Activated CD8-positive, alpha-beta T cell treated with anti-CD3 and anti-CD28 coated beads for 36 hours (primary cell): ENCODE measurements at regions not wholly inside any gene's neighbourhood (a gene's known extent, or its start where the extent isn't known, plus 50 kb on each side); places are given as distances from the start of the nearest gene placed in this dataset.

ENCODE experiments used
- ATAC-seq: fragments of 200-7000 bp; cut with Tn5 transposase; one replicate; pipeline ENCODE4 v1.10.0; 2021; ENCODE audit warnings: mild to moderate bottlenecking, moderate library complexity
- CTCF ChIA-PET: fragments of 350-600 bp; sonication (Branson Sonifier 250); formaldehyde crosslinking; loops from one replicate; lab custom pipeline; 2021; ENCODE audit warnings: antibody characterized with exemption; lab: Charles Lee
- POLR2A ChIA-PET: fragments of 350-600 bp; sonication (Branson Sonifier 250); formaldehyde crosslinking; loops from one replicate; lab custom pipeline; 2021; ENCODE audit warnings: antibody characterized with exemption; lab: Charles Lee
- DNase-seq: peaks from one replicate; pipeline ENCODE4 v3.0.0-alpha.2; 2020
- H3K27ac Mint-ChIP-seq: one replicate; pipeline ENCODE4 v1.8.0; 2021; ENCODE audit warnings: mild to moderate bottlenecking, mixed read lengths
- H3K27me3 Mint-ChIP-seq: one replicate; pipeline ENCODE4 v1.8.0; 2021; ENCODE audit warnings: mixed read lengths
- H3K36me3 Mint-ChIP-seq: one replicate; pipeline ENCODE4 v1.8.0; 2021; ENCODE audit warnings: low read depth, mixed read lengths
- H3K4me1 Mint-ChIP-seq: one replicate; pipeline ENCODE4 v1.8.0; 2021; ENCODE audit warnings: low read depth, mixed read lengths
- H3K4me3 Mint-ChIP-seq: one replicate; pipeline ENCODE4 v1.8.0; 2021; ENCODE audit warnings: mild to moderate bottlenecking, moderate library complexity, mixed read lengths
- H3K9me3 Mint-ChIP-seq: one replicate; pipeline ENCODE4 v1.8.0; 2021; ENCODE audit warnings: mixed read lengths
- intact Hi-C: fragments of 100-400 bp; cut with micrococcal nuclease; formaldehyde crosslinking; loops from one replicate; pipeline ENCODE4 v1.10.0; 2022
- TF ChIP-seq, protein P1 (sequence below): fragments of 200-600 bp; IDR thresholded peaks from one replicate; pipeline ENCODE4 v1.8.0; 2022; ENCODE audit warnings: antibody characterized with exemption, mild to moderate bottlenecking

DNA sequence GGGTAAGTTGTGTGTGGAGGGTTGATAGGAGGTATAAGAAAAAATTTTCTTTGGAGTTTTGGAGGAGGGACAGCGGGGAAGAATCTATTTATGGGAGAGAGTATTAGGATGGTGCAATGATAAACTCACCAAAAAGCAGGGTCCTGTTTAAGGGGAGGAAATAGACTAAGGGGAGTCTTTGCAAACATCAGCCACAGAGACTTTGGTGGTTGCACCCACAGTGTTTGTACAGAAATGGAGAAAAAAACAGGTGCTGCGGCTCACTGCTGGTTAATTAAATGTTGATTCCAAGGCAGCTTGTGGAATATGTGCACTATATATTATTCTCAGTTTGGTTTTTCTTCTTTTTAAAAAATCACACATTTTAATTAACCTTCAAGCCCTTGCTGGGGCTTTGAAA, 182.1 kb downstream of the NECTIN3 start:
- TF ChIP-seq, protein P1, sequence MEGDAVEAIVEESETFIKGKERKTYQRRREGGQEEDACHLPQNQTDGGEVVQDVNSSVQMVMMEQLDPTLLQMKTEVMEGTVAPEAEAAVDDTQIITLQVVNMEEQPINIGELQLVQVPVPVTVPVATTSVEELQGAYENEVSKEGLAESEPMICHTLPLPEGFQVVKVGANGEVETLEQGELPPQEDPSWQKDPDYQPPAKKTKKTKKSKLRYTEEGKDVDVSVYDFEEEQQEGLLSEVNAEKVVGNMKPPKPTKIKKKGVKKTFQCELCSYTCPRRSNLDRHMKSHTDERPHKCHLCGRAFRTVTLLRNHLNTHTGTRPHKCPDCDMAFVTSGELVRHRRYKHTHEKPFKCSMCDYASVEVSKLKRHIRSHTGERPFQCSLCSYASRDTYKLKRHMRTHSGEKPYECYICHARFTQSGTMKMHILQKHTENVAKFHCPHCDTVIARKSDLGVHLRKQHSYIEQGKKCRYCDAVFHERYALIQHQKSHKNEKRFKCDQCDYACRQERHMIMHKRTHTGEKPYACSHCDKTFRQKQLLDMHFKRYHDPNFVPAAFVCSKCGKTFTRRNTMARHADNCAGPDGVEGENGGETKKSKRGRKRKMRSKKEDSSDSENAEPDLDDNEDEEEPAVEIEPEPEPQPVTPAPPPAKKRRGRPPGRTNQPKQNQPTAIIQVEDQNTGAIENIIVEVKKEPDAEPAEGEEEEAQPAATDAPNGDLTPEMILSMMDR, result no peak
- H3K27me3 Mint-ChIP-seq, result peaks cover 2% of the 10 kb centered on the region
- peak; percentile 11 for DNase-seq
- H3K4me1 Mint-ChIP-seq, result peaks cover 22% of the 10 kb centered on the region
- ATAC-seq, result no peak
- H3K36me3 Mint-ChIP-seq, result no peaks in the 10 kb centered on the region
- ChIA-PET POLR2A (no interaction called here), CTCF (no interaction called here)
- H3K4me3 Mint-ChIP-seq, result no peak overlapping the region
- no peak overlapping the region for H3K27ac Mint-ChIP-seq
- no peaks in the 10 kb centered on the region for H3K9me3 Mint-ChIP-seq
- intact Hi-C loops, result loop anchor here (5.0 kb wide), 1 partner anchor 74 kb away; no protein-coding TSS in a partner anchor

DNA sequence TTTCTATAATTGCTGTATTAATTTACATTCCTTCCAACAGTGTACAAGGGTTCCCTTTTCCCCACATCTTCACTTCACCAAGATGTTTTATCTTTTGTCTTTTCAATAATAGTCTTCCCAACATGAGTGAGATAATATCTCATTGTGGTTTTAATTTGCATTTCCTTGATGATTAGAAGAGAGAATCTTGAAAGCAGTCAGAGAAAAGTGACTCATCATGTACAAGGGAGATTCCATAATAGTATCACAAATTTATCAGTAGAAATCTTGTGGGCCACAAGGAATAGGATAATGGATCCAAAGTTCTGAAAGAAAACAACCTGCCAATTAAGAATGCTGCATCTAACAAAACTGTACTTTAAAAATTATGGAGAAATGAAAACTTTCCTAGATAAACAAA, 189.3 kb downstream of the NECTIN3 start:
- Mint-ChIP-seq H3K27ac (no peak overlapping the region), H3K9me3 (peaks cover 4% of the 10 kb centered on the region), H3K27me3 (peaks cover 2% of the 10 kb centered on the region), H3K36me3 (peaks cover 2% of the 10 kb centered on the region), H3K4me3 (no peak overlapping the region), H3K4me1 (peaks cover 14% of the 10 kb centered on the region)
- ChIA-PET POLR2A (no interaction called here), CTCF (interaction anchor here (0.7 kb wide), 1 partner anchor 21 kb away, joined by 4 read pairs; no protein-coding TSS in a partner anchor)
- ATAC-seq (peak; percentile 60), DNase-seq (no peak)
- intact Hi-C loops, result no loop called here
- TF ChIP-seq, protein P1, result no peak

DNA sequence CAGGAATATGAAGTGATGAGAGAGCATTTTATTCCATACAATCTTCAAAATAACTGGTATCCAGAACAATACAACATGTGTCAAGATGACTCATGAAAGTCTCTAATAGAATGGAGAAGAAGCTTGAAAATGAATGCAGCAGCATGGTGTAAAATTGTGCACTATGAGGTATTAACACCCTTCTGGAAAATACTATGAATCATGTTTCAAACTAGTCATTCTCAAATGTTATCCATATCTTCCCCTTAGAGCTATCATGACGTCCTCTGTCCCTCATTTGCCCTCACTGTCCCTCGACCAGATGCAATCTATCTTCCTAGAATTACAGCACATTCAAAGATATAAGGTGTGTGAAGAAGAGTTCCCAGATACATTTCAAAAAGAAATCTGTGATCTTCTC, 198.2 kb downstream of the NECTIN3 start:
- no peaks in the 10 kb centered on the region for H3K27me3 Mint-ChIP-seq
- peaks cover 3% of the 10 kb centered on the region for H3K9me3 Mint-ChIP-seq
- intact Hi-C loops, result no loop called here
- no peaks in the 10 kb centered on the region for H3K36me3 Mint-ChIP-seq
- ATAC-seq, result peak; percentile 55
- peaks cover 6% of the 10 kb centered on the region for H3K4me1 Mint-ChIP-seq
- no peak overlapping the region for H3K27ac Mint-ChIP-seq
- CTCF ChIA-PET, result interaction anchor here (0.8 kb wide), 1 partner anchor 17 kb away, joined by 3 read pairs; no protein-coding TSS in a partner anchor
- POLR2A ChIA-PET, result no interaction called here
- TF ChIP-seq, protein P1, result no peak
- no peak for DNase-seq
- no peak overlapping the region for H3K4me3 Mint-ChIP-seq

DNA sequence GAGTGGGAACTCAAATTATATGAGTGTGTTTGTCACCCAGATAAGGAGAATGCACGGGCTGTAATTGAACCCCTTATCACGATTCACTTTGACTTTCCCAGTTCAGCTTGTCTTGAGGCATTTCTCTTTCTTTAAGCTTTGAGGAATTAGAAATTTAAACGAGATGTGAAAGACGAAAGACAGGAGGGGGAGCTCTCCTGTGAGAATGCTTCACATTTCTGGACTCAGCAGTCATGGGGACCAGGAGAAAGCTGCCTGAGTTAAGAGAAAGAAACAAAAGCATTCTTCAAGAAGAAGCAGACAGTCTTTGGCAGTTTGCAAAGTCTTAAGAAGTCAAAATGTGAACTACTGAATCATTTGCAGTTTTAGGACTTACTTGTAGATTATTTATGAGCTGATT, 205.6 kb downstream of the NECTIN3 start:
- ChIA-PET CTCF (no interaction called here), POLR2A (interaction anchor here (0.9 kb wide), 1 partner anchor 14 kb away, joined by 3 read pairs; no protein-coding TSS in a partner anchor)
- DNase-seq (no peak), ATAC-seq (no peak)
- no peak overlapping the region for H3K27ac Mint-ChIP-seq
- H3K27me3 Mint-ChIP-seq, result no peaks in the 10 kb centered on the region
- no peaks in the 10 kb centered on the region for H3K9me3 Mint-ChIP-seq
- no peak overlapping the region for H3K4me3 Mint-ChIP-seq
- intact Hi-C loops, result no loop called here
- H3K36me3 Mint-ChIP-seq, result no peaks in the 10 kb centered on the region
- H3K4me1 Mint-ChIP-seq, result peaks cover 9% of the 10 kb centered on the region
- TF ChIP-seq, protein P1, result no peak

DNA sequence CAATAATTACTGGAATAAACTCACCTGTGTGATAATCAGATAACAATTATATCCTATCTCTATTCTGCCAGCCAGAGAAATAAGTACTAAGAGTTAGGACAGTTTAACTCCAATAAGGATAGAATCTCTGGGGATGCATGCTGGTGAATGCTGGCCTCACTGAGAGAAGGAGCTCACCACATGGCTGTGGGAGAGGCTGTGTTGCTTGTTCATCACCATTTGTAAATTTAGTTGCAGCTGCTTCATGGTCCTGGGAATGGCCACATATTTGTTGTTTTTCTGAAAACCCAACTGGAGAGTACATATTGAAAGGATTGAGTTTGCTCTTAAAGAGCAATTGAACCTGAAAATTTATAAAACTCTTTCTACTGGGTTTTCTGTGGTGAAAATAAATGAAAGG, 207.3 kb downstream of the NECTIN3 start:
- no peaks in the 10 kb centered on the region for H3K27me3 Mint-ChIP-seq
- no peaks in the 10 kb centered on the region for H3K36me3 Mint-ChIP-seq
- no peak overlapping the region for H3K4me3 Mint-ChIP-seq
- no peaks in the 10 kb centered on the region for H3K9me3 Mint-ChIP-seq
- DNase-seq, result no peak
- ChIA-PET POLR2A (no interaction called here), CTCF (no interaction called here)
- intact Hi-C loops, result no loop called here
- ATAC-seq, result no peak
- TF ChIP-seq, protein P1, result no peak
- H3K27ac Mint-ChIP-seq, result no peak overlapping the region
- peaks cover 11% of the 10 kb centered on the region for H3K4me1 Mint-ChIP-seq
